C4-2B (cell line): ENCODE measurements at regions not wholly inside any gene's neighbourhood (a gene's known extent, or its start where the extent isn't known, plus 50 kb on each side); places are given as distances from the start of the nearest gene placed in this dataset.

Experiments
- CTCF ChIP-seq: fragments of 450-650 bp; conservative IDR thresholded peaks from 2 replicates; pipeline ENCODE4 v1.5.1; 2017; ENCODE audit warnings: mild to moderate bottlenecking
- ZFX ChIP-seq: fragments of 450-650 bp; IDR thresholded peaks from 2 replicates; pipeline ENCODE4 v1.6.1; 2017

GRCh38 chr10:29922892-29923291, 136.5 kb downstream of the JCAD start:
- TF ChIP-seq CTCF (no peak), ZFX (no peak)
